ENCODE measurements at regions not wholly inside any gene's neighbourhood (a gene's known extent, or its start where the extent isn't known, plus 50 kb on each side); places are given as distances from the start of the nearest gene placed in this dataset.

DNA sequence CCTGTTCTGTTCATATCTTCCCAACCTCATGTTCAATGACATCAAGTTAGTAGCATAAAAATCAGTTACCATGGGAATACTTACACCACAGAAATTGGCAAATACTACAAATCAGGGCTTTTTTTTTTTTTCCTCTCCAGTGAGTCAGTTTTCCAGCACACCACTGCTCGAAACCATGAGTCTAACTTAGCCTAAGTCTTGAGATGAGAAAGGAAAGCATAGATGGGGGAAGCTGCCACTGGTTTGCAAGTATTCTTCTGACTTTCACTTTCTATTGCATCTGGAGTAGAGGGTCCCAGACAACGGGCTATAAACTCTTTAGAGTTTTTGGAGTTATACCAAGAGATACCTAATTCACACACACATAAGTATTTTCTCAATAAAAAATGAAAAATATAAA, 416.1 kb upstream of the LMCD1 start:
- Histone ChIP-seq H3K4me3 (replicated peaks in 1 of 3; ENCODE audit: insufficient read depth in 1 of 3, low read depth in 1 of 3, low read length in 3 of 3) (no peak overlapping the region), H4K20me1 (replicated peaks; ENCODE audit: control insufficient read depth, extremely low read depth, insufficient read depth, low read length) (no peaks in the 10 kb centered on the region), H3K9me1 (replicated peaks; ENCODE audit: control insufficient read depth, extremely low read depth, insufficient read depth, low read length) (no peaks in the 10 kb centered on the region), H3K36me3 (ENCODE audit: control insufficient read depth in 2 of 2, extremely low read depth in 1 of 2, insufficient read depth in 2 of 2, low read length in 2 of 2) (no peaks in the 10 kb centered on the region), H2AFZ (ENCODE audit: low read depth, low read length) (no peak overlapping the region), H3K9me3 (replicated peaks; ENCODE audit: control insufficient read depth, insufficient read depth, low read length) (no peaks in the 10 kb centered on the region), H3K27ac (ENCODE audit: insufficient read depth, low read depth, low read length) (no peak overlapping the region), H3K79me2 (ENCODE audit: control insufficient read depth, insufficient read depth, low read length) (no peaks in the 10 kb centered on the region), H3K4me1 (ENCODE audit: control insufficient read depth, extremely low read depth, insufficient read depth, low read length) (no peaks in the 10 kb centered on the region), H3K4me2 (ENCODE audit: insufficient read depth, low read length) (no peak overlapping the region), H3K9ac (replicated peaks; ENCODE audit: extremely low read depth, insufficient read depth, low read length) (no peak overlapping the region), H3K27me3 (ENCODE audit: control insufficient read depth in 2 of 2, insufficient read depth in 2 of 2, low read length in 2 of 2) (no peaks in the 10 kb centered on the region)
- DNase-seq (ENCODE audit: low read depth, low spot score): no peak
- TF ChIP-seq MYC (IDR thresholded peaks at IDR 0.05; ENCODE audit: low read depth, low read length) (no peak), EZH2 (IDR thresholded peaks at IDR 0.05; ENCODE audit: borderline replicate concordance, low read depth, low read length, severe bottlenecking) (no peak), MAX (IDR thresholded peaks at IDR 0.05; ENCODE audit: insufficient read depth, insufficient read length) (no peak), POLR2A (IDR thresholded peaks at IDR 0.05; ENCODE audit: low read depth, low read length) (no peak), FOS (IDR thresholded peaks at IDR 0.05; ENCODE audit: borderline replicate concordance, insufficient read depth, low read length) (no peak), POLR2AphosphoS5 (IDR thresholded peaks at IDR 0.05; ENCODE audit: insufficient read depth, low read depth, low read length) (no peak), JUN (IDR thresholded peaks at IDR 0.05; ENCODE audit: borderline replicate concordance, insufficient read depth, insufficient read length, low read depth) (no peak), GATA2 (IDR thresholded peaks at IDR 0.05; ENCODE audit: insufficient read depth, insufficient read length, low read depth, low read length) (no peak)
- TF ChIP-seq, protein P1, sequence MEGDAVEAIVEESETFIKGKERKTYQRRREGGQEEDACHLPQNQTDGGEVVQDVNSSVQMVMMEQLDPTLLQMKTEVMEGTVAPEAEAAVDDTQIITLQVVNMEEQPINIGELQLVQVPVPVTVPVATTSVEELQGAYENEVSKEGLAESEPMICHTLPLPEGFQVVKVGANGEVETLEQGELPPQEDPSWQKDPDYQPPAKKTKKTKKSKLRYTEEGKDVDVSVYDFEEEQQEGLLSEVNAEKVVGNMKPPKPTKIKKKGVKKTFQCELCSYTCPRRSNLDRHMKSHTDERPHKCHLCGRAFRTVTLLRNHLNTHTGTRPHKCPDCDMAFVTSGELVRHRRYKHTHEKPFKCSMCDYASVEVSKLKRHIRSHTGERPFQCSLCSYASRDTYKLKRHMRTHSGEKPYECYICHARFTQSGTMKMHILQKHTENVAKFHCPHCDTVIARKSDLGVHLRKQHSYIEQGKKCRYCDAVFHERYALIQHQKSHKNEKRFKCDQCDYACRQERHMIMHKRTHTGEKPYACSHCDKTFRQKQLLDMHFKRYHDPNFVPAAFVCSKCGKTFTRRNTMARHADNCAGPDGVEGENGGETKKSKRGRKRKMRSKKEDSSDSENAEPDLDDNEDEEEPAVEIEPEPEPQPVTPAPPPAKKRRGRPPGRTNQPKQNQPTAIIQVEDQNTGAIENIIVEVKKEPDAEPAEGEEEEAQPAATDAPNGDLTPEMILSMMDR (IDR thresholded peaks at IDR 0.05; ENCODE audit: extremely low read depth in 1 of 2, insufficient read depth in 1 of 2, low read depth in 1 of 2, low read length in 2 of 2): no peak
- no TSS peak for BruUV-seq (replicated peaks)
- intact Hi-C loops (cut with micrococcal nuclease): no loop called here
- ChIA-PET POLR2A (no interaction called here), CTCF (interaction anchor here (1.1 kb wide), 1 partner anchor 87 kb away, joined by 3 read pairs; no protein-coding TSS in a partner anchor)
- no peak for FAIRE-seq
- dilution Hi-C loops (cut with MboI; ENCODE audit: extremely low pct_ligation_motif_present, low sequenced_read_pairs): no loop called here

Data from endothelial cell of umbilical vein (primary cell).